Hepatocyte (in vitro differentiated cells): ENCODE measurements at regions not wholly inside any gene's neighbourhood (a gene's known extent, or its start where the extent isn't known, plus 50 kb on each side); places are given as distances from the start of the nearest gene placed in this dataset.

Source experiments
- DNase-seq: peaks from one replicate; pipeline ENCODE4 v3.0.0-alpha.2; 2016; ENCODE audit warnings: low spot score
- H2AFZ ChIP-seq: fragments of 200-600 bp; sonication (generic); 2 replicates; pipeline ENCODE4 v1.6.0; 2016; ENCODE audit warnings: antibody characterized with exemption, mild to moderate bottlenecking
- H3K27ac ChIP-seq: fragments of 200-600 bp; sonication (generic); 2 replicates; pipeline ENCODE4 v1.5.1; 2016; ENCODE audit warnings: mild to moderate bottlenecking
- H3K27me3 ChIP-seq: fragments of 200-600 bp; sonication (generic); 2 replicates; pipeline ENCODE4 v1.6.1; 2016
- H3K36me3 ChIP-seq: fragments of 200-600 bp; sonication (generic); replicated peaks from 2 replicates; pipeline ENCODE4 v1.5.1; 2016; ENCODE audit warnings: low read depth; ENCODE audit not compliant: insufficient read depth
- H3K4me1 ChIP-seq: fragments of 200-600 bp; sonication (generic); 2 replicates; pipeline ENCODE4 v1.5.1; 2016; ENCODE audit warnings: mild to moderate bottlenecking, moderate library complexity; ENCODE audit not compliant: insufficient read depth
- H3K4me2 ChIP-seq: fragments of 200-600 bp; sonication (generic); 2 replicates; pipeline ENCODE4 v1.6.0; 2016
- H3K4me3 ChIP-seq: fragments of 200-600 bp; sonication (generic); 2 replicates; pipeline ENCODE4 v1.5.1; 2016; ENCODE audit warnings: mild to moderate bottlenecking
- H3K79me2 ChIP-seq: fragments of 200-600 bp; sonication (generic); 2 replicates; pipeline ENCODE4 v1.6.0; 2017; ENCODE audit warnings: mild to moderate bottlenecking
- H3K9me2 ChIP-seq: fragments of 200-600 bp; sonication (generic); replicated peaks from 2 replicates; pipeline ENCODE4 v1.6.0; 2017; ENCODE audit warnings: mild to moderate bottlenecking; ENCODE audit not compliant: insufficient read depth
- H3K9me3 ChIP-seq: fragments of 200-600 bp; sonication (generic); 2 replicates; pipeline ENCODE4 v1.5.1; 2016; ENCODE audit warnings: low read depth, mild to moderate bottlenecking
- H4K20me1 ChIP-seq: fragments of 200-600 bp; sonication (generic); 2 replicates; pipeline ENCODE4 v1.6.0; 2016; ENCODE audit warnings: mild to moderate bottlenecking; ENCODE audit not compliant: insufficient read depth, poor library complexity, severe bottlenecking
- EZH2 ChIP-seq: fragments of 200-600 bp; sonication (generic); IDR thresholded peaks from 2 replicates; pipeline ENCODE4 v1.6.1; 2016; ENCODE audit warnings: antibody characterized with exemption, mild to moderate bottlenecking, borderline replicate concordance
- EZH2phosphoT487 ChIP-seq: fragments of 200-600 bp; sonication (generic); IDR thresholded peaks from one replicate; pipeline ENCODE4 v1.6.1; 2018; ENCODE audit warnings: antibody characterized with exemption, mild to moderate bottlenecking, low read depth, moderate library complexity; ENCODE audit not compliant: unreplicated experiment, severe bottlenecking
- WGBS: methylation state at CpG from one replicate; pipeline ENCODE4 v1.1.6; 2016; ENCODE audit warnings: low lambda C conversion rate; ENCODE audit errors: missing lambda C conversion rate; 5-methylcytosine and 5-hydroxymethylcytosine counted together
- TF ChIP-seq, protein P1 (sequence below): fragments of 200-600 bp; sonication (generic); IDR thresholded peaks from 2 replicates; pipeline ENCODE4 v1.5.1; 2016; ENCODE audit warnings: antibody characterized with exemption, mild to moderate bottlenecking; ENCODE audit not compliant: poor library complexity

DNA sequence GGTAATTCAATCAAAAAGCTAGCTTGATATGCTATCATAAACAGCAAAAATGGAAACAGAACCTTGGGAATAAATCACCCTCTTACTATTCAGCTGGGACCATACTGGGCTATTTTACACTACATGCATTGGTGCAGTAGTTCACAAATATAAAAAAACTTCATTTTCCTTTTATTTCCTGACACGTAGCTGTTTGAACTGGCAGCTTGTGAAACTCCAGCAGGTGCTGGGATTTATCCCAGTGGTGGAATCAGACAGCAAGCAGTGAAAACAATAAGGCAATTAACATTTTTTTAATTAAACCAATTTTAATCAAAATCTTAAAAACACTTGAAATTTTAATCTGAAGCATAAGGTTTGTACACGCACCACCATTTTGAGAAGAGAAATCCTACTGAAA, 240.4 kb upstream of the IRX5 start:
- Histone ChIP-seq H3K9me3 (no peaks in the 10 kb centered on the region), H3K36me3 (no peaks in the 10 kb centered on the region), H3K4me2 (no peak overlapping the region), H2AFZ (no peak overlapping the region), H3K4me3 (no peak overlapping the region), H4K20me1 (no peaks in the 10 kb centered on the region), H3K27ac (no peak overlapping the region), H3K79me2 (no peaks in the 10 kb centered on the region), H3K4me1 (no peaks in the 10 kb centered on the region), H3K27me3 (no peaks in the 10 kb centered on the region), H3K9me2 (no peaks in the 10 kb centered on the region)
- 89% methylated on average over 2 of the region's 2 CpGs for WGBS
- TF ChIP-seq EZH2phosphoT487 (no peak), EZH2 (no peak)
- TF ChIP-seq, protein P1, sequence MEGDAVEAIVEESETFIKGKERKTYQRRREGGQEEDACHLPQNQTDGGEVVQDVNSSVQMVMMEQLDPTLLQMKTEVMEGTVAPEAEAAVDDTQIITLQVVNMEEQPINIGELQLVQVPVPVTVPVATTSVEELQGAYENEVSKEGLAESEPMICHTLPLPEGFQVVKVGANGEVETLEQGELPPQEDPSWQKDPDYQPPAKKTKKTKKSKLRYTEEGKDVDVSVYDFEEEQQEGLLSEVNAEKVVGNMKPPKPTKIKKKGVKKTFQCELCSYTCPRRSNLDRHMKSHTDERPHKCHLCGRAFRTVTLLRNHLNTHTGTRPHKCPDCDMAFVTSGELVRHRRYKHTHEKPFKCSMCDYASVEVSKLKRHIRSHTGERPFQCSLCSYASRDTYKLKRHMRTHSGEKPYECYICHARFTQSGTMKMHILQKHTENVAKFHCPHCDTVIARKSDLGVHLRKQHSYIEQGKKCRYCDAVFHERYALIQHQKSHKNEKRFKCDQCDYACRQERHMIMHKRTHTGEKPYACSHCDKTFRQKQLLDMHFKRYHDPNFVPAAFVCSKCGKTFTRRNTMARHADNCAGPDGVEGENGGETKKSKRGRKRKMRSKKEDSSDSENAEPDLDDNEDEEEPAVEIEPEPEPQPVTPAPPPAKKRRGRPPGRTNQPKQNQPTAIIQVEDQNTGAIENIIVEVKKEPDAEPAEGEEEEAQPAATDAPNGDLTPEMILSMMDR = no peak
- no peak for DNase-seq

DNA sequence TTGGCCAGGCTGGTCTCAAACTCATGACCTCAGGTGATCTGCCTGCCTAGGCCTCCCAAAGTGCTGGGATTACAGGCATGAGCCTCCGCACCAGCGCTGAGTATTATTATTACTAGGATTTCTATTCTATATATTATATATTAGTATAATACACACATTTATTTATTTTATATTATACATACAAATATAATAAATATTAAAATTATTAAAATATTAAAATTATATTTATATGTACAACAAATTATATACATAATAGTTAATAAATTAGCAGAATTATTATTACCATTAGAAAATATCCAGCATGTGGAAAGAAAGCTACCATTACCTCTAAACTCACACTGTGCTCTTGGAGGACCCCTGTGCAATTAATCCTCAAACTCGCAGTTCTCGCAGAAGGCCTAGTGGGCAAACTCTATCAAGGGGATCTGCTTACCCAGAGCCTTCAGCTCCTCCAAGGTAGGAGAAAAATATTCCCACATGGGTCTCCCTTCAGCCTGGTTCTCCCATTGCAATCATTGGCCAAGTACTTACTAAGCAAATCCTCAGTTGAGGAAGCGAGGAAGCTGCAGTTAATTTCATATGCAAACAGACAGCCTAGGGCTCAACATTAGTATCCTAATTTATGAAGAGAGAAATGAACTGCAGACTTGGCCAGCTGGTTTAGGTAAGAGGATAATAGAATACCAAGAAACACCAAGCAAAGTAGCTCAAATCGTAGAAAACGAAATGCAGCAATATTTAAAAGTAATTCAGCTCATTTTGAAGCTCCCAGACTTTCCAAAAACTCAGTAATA, 241.4 kb upstream of the IRX5 start:
- no peak overlapping the region for H2AFZ ChIP-seq
- no peaks in the 10 kb centered on the region for H3K4me1 ChIP-seq
- H3K4me3 ChIP-seq = no peak overlapping the region
- H3K27me3 ChIP-seq = peaks cover 10% of the 10 kb centered on the region
- H3K9me2 ChIP-seq = no peaks in the 10 kb centered on the region
- H3K27ac ChIP-seq = no peak overlapping the region
- no peaks in the 10 kb centered on the region for H4K20me1 ChIP-seq
- no peak for DNase-seq
- 90% methylated on average over 7 of the region's 7 CpGs for WGBS
- H3K9me3 ChIP-seq = no peaks in the 10 kb centered on the region
- TF ChIP-seq EZH2phosphoT487 (no peak), EZH2 (no peak)
- TF ChIP-seq, protein P1 = no peak
- no peak overlapping the region for H3K4me2 ChIP-seq
- no peaks in the 10 kb centered on the region for H3K36me3 ChIP-seq
- no peaks in the 10 kb centered on the region for H3K79me2 ChIP-seq

DNA sequence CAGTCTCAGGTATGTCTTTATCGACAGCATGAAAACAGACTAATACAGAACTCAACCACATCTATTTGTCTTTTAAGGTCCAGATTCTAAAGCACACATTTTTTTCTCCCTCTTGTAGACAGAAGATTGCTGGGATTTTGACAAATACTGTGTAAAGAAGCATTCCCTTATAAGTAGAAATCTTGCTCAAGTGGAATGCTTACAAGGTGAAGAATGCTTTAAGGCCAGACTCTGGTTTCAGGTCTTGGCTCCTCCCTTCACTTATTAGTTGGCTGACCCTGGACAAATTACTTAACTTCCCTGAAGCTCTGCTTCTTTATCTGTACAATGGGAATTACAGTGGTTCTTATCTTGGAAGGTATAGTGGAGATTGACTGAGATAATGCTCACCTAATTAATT, 242.3 kb upstream of the IRX5 start:
- no peaks in the 10 kb centered on the region for H3K9me3 ChIP-seq
- DNase-seq = no peak
- no peak overlapping the region for H3K4me2 ChIP-seq
- H3K9me2 ChIP-seq = no peaks in the 10 kb centered on the region
- TF ChIP-seq EZH2phosphoT487 (no peak), EZH2 (no peak)
- TF ChIP-seq, protein P1 = no peak
- no peaks in the 10 kb centered on the region for H3K79me2 ChIP-seq
- no peaks in the 10 kb centered on the region for H3K36me3 ChIP-seq
- no peaks in the 10 kb centered on the region for H4K20me1 ChIP-seq
- no peak overlapping the region for H3K27ac ChIP-seq
- WGBS = 82% methylated on average over 1 of the region's 1 CpG
- no peak overlapping the region for H2AFZ ChIP-seq
- no peaks in the 10 kb centered on the region for H3K4me1 ChIP-seq
- H3K27me3 ChIP-seq = peaks cover 15% of the 10 kb centered on the region
- H3K4me3 ChIP-seq = no peak overlapping the region
